HG03196 (cell line): ENCODE measurements at regions not wholly inside any gene's neighbourhood (a gene's known extent, or its start where the extent isn't known, plus 50 kb on each side); places are given as distances from the start of the nearest gene placed in this dataset.
"Not testable (repeated sequence)": the region's sequence is repeated elsewhere in the genome, so short reads cannot be mapped to it uniquely, and the experiment has no call there.

Source experiments
- ATAC-seq: cut with Tn5 transposase; IDR thresholded peaks from one replicate; pipeline ENCODE4 v1.9.1; 2021; ENCODE audit not compliant: unreplicated experiment

DNA sequence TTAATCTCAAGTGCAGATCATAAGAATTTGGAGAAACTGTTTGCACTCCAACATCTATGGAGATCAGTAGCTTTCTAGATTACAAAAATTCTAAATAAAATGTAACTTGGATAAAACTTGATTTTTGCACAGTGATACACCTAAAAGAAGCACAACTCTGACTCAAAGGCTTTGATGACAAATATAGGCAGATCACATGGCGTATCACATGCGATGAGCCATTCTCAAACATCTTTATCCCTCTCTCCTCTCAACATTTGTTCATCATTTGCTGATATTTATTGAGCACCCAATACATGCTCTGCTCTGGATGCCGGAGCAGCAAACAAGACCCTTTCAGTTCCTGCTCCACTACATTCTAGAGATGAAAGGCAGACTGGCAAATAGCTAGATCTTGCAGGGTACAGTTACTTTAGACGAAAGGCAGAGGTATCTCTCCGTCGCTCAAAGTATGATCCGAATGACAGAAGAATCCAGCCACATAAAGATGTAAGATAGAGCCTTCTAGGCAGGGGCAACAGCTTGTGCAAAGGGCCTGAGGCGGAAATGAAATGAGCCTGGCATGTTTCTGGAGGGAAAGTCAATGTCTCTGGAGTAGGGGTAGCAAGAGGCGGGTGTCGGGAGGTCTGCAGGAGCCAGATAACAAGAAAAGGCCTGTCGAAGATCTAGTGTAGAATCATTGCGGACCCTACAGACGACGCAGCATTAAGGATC is 145.8 kb upstream of the ERRFI1 start:
- no peak for ATAC-seq

DNA sequence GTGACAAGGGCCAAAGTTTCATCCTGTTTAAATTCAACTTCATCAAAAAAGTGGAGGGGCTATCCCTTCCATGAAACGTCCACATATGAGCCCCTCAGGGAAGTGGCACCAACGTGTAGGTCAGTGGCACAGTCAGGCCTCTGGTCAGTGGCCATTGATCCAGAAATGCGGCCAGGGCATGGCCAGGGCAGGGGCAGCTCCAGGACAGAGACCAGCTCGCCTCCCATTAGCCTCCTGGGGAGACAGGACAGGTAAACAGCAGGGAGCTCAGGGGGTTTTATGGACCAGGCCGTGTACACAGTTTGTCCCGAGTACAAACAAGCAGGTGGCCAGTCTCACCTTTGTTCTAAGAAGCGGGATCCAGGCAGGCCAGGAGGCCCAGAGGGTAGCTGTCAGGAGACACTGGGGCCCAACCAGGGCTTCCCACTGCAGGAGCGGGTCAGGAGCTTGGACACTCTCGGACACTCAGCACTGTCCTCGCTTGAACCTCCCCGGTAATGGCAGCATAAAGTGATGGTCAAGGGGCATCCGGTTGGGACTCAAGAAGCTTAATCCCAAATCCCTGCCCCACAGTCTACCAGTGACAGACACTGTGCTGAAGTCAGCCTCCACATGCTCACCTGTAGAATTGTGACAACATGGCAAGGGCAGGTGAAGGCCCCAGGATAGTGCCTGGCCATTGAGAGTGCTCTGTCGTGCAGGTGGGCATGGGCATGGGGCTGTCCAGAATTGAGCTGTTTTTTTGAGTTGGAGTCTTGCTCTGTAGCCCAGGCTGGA is 144.1 kb upstream of the ERRFI1 start:
- no peak for ATAC-seq

DNA sequence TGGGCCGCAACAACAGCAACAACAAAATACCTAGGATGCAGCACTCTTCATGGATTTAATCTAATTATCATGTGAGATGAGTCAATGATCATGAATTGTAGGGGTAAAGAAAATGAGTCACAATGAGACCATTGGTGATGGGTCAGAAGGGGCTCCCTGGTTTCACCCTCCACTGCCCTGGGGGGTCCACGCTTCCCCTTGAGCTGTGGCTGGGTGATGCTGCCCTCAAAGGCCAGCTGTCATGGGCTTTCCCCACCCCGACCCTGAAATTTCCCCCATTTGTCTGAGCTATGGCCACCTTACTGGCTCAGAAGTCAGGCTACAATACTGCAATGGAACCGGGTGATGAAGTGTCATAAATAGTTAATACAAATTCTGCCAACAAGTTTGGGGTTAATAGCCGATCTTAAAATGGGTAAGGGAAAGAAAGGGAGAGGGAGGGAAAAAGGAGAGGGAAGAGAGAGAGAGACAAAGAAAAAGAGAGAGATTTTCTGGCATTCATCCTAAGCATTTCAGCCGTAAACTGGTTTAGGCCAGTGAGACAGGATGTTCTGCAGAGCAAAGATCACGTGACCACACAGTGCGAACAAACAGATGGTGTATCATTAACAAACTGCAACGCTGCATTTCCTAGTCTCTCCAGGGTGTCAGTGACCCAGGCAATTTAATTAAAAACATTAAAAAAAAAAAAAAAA is 143.4 kb upstream of the ERRFI1 start:
- peak; percentile 58 for ATAC-seq

DNA sequence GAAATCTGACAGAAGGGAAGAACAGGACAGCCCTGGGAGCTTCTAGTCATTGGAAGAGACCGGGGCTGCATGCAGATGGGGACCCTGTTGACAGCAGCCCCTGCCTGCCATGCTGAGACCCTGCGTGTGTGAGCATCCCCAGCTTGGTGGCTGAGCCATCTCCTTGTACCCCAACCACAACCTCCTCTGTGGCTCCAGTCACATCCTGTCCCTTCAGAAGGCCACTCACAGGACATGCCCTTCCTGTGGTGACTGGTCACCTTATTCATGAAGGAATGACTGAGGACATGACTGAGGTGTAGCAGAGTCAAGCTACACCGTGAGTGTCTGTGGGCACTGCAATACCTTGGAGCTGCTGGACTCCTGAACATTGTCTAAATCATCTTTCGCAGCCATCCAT is 141.8 kb upstream of the ERRFI1 start:
- ATAC-seq = no peak

DNA sequence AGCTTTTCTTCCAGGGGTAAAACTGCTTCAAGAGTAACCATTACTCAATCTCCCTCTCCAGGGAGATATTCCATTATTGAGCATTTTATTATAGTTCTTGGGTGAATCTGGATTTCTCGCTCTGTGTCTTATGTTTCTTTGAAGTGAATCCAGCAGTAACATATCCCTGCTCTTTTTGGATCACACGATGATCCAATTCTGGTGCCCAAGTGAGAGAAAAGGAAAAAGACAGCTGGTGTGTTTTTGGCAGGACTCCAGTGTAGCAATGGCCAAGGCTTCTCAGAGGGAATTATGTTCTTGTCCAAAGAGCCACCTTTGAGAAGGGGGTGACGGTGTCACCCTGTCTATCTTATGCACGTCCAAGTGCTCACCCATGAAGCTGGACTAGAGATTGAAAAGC is 140.3 kb upstream of the ERRFI1 start:
- ATAC-seq = no peak

DNA sequence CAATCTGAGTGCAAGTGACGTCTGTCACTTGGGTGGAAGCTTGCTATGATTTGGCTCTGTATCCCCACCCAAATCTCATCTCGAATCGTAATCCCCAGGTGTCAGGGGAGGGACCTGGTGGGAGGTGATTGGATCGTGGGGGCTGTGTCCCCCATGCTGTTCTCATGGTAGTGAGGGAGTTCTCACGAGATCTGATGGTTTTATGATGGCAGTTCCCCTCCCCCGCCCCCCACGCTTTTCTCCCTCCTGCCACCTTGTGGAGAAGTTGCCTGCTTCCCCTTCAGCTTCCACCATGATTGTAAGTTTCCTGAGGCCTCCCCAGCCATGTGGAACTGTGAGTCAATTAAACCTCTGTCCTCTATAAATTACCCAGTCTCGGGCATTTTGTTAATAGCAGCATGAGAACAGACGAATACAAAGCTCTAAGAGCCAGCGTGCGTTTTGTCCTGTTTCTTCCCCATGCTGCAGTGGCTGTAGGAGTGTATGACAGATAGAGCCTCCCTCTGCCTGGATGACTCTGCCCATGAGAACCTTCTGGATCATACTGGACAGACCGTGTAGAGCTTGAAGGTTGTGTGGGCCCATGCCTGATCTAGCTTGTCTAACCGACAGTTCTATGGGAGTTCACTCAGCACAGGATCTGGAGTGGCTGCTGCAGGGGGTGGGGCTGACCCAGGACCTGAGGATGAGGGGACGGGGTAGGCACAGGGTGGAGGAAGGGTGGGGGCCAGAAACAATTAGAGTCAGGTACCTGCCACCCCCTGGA is 139.7 kb upstream of the ERRFI1 start:
- ATAC-seq = no peak

DNA sequence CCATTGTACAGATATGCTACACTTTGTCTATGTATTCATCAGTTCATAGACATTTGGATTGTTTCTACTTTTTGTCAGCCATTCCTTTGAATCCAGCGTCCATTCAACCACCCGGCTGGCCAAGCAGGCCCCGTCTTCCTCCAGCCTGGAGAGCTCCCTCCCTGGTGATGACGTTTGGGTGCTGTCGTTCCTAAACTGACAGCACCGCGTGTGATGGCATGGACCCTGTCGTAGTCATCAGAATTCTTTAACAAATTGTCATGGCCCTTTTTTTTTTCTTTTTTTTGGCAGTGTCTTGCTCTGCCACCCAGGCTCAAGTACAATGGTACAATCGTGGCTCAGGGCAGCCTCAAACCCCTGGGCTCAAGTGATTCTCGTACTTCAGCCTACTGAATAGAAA is 138.6 kb upstream of the ERRFI1 start:
- ATAC-seq = no peak

DNA sequence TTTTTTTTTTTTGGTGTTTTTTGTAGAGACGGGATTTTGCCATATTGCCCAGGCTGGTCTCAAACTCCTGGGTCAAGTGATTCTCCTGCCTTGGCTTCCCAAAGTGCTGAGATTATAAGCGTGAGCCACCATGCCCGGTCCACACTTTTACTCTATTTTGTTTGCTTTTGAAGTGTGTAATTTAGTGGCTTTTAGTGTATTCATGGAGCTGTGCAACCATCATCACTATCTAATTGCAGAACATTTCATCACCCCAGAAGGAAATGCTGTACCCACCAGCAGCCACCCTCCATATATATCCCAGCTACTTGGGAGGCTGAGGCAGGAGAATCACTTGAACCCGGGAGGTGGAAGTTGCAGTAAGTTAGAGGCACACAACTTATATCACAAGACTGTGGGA is 136.9 kb upstream of the ERRFI1 start:
- ATAC-seq = no peak

DNA sequence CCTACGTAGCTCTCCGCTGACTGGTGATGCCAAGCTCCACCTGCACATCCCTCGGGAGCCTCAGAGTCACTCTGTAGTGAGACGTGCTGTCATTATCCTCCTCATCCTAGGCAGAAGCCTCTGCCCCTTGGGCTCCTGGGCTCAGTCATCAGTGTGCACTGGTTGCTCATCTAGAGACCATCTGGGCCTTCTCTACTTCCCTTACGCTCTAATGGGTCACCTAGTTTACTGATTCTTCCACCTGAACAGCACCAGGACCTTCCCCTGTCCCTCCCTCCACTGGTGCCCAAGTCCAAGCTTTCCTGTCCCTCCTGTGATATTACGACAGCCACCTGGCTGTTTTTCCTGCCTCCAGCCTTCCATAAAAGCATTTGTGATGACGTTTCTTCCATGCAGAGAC is 136.1 kb upstream of the ERRFI1 start:
- no peak for ATAC-seq

DNA sequence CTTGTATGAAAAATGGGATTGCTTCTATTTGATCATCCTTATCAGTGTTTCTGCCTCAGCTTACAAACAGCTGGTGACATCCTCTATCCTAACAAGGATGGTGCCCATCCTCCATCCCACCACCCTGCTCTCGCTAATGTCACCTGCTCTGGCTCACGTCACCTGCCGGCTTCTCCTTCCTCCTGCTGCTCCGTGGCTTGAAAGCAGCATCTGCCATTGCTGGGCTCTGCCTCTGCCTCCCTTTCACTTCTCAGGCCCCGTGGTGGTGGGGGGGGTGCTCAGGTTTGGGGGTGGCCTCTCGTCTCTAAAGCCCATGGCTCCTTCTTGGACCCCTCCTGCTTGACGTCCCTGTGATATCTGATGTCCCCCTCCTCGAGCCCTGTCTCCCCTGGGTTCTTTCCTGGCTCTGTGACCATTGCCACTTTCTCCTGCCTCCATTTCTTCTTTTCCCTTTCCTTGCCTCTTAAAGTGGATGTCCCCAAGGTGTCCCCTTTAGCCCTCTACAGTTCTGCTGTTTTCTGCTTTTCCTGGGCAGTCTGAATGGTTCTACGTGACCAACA is 135.5 kb upstream of the ERRFI1 start:
- no peak for ATAC-seq

DNA sequence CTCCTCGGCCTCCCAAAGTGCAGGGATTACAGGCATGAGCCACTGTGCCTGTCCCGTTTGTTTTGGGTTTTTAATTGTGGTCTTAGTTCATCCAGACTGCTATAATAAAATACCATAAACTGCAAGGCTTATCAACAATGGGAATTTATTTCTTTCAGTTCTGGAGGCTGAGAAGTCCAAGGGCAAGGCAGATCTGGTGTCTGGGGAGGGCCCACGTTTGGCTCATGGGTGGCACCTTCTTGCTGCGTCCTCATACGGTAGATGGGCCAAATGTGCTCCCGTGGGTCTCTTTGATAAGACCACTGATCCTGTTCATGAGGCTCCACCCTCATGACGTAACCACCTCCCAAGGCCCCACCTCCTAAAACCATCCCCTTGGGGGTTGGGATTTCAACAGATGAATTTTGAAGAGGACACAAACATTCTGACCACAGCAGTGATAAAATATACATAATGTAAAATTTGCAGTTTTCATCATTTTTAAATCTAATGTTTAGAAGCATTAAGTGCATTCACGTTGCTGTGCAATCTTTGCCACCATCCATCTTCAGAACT is 133.4 kb upstream of the ERRFI1 start:
- no peak for ATAC-seq

DNA sequence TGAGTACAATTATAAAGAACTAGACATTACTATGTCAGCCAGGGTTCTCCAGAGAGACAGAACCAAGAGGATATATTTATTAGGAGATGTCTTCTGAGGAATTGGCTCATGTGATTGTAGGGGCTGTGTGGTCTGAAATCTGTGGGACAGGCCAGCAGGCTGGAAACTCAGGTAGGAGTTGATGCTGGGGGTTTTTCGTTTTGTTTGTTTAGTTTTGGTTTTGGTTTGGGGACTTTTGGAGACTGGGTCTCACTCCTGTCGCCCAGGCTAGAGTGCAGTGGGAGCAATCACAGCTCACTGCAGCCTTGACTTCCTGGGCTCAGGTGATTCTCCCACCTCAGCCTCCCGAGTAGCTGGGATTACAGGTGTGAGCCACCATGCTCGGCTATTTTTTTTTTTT is 132.9 kb upstream of the ERRFI1 start:
- no peak for ATAC-seq

DNA sequence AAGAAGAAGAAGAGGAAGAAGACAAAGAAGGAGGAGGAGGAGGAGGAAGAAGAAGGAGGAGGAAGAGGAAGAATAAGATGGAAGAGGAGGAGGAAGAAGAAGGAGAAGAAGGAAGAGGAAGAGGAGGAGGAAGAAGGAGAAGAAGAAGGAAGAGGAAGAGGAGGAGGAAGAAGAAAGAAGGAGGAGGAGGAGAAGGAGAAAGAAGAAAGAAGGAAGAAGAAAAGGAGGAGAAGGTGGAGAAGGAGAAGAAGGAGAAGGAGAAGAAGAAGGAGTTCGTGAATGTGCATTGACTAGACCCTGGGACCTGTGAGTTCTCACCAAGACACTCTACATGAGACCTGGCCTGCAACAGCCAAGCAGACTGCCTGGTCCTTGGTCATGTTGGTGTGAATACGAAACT is 131.7 kb upstream of the ERRFI1 start:
- no peak for ATAC-seq

DNA sequence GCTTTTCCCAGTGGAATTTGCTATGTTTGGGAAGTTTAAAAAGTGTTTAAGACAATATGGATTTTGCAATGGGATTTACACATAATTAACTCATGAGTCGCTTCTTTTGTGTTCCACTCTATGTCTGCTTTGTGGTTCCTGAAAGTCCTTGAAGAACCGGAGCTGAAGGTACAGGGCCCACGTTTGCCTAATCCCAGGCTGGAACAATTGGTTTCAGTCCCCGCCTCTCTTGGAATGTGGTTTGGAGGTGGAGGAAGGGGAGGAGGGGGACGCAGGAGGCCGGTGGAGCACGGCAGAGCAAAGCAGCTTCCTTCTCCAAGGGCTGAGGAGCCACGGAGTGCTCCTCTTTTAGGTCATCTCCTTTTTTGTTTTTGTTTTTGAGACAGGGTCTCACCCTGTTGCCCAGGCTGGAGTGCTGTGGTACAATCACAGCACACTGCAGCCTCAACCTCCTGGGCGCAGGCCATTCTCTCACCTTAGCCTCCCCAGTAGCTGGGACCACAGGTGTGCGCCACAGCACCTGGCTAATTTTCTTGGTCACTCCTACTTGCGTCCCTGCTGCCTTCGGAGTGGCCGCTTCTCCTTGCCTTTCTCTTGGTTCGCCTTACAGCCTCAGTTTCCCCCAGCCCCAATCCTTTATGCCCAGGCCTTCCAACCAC is 129.5 kb upstream of the ERRFI1 start:
- no peak for ATAC-seq

DNA sequence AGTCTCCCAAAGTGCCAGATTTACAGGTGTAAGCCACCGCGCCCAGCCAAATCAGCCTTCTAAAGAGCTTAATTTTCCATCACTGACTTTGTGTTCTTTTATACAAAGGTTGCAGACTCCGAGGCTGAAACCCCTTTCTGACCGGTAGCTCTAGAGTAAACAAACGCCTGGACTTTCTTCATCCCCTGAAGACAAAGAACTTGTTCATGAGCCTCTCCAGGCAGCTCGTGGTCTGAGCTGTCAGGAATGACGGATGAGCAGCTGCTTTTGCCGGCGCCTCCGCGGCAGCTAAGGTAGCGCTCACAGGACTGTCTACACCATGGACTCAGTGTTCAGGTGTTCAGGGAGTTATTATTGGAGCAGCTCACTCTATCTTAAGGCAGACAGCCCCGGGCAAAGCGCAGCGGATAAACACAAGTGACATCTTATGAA is 128.5 kb upstream of the ERRFI1 start:
- no peak for ATAC-seq

DNA sequence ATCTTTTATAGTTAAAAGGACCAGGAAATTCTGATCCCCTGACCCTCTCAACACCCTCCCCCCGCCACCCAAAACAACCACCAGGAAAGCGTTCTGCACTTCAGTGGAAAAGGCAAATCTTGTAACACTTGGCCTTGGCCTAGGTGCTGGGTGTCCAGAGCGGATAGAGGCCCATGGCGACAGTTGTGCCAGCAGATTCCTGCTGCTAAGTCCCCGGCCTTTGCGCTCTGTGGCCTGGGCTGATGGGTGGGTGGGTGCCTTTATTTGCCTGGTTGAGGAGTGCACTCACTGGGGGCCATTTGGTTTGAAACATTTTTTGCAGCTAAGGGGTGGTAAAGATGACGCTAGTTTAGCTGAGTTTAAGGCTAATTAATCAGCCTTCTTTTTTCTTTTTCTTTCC is 127.9 kb upstream of the ERRFI1 start:
- ATAC-seq = no peak

DNA sequence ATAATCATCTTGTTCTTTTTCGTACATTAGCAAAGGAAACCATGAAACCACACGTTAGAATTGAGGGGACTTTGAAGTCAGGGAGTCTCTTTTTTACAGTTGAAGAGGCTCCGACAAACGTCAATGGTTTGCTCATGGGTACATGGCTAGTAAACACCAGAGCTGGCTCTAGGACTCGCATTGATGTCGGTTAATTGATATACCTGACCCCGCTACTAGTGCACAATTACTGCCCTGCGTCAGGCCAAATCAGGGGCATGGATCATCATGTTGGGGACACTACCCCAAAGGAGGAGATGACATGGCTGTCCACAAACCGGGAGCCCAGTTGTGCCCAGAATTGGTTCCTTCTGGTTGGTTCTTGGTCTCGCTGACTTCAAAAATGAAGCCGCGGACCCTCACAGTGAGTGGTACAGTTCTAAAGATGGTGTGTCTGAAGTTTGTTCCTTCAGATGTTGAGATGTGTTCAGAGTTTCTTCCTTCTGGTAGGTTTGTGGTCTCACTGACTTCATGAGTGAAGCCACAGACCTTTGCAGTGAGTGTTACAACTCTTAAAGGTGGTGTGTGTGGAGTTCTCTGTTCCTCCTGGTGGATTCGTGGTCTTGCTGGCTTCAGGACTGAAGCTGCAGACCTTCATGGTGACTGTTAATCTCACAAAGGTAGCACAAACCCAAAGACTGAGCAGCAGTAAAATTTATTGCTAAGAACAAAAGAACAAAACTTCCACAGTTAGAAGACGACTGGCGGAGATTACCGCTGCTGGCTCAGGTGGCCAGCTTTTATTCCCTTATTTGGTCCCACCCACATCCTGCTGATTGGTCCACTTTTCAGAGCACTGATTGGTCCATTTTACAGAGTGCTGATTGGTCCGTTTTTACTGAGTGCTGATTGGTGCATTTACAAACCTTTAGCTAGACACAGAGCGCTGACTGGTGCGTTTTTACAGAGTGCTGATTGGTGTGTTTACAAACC is 126.9 kb upstream of the ERRFI1 start:
- no peak for ATAC-seq

DNA sequence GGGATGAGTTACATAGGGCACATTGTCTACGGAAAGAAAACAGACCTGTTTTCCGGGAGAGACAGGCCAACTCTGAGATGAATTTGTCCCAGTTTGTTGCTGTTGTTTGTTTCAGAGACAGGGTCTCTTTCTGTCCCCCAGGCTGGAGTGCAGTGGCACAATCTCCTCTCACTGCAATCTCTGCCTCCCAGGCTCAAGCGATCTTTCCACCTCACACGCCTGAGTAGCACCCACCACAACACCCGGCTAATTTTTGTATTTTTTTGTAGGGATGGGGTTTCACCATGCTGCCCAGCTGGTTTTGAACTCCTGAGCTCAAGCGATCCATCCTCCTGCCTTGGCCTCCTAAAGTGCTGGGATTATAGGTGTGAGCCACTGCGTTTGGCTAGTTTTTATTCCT is 125.5 kb upstream of the ERRFI1 start:
- ATAC-seq = no peak

DNA sequence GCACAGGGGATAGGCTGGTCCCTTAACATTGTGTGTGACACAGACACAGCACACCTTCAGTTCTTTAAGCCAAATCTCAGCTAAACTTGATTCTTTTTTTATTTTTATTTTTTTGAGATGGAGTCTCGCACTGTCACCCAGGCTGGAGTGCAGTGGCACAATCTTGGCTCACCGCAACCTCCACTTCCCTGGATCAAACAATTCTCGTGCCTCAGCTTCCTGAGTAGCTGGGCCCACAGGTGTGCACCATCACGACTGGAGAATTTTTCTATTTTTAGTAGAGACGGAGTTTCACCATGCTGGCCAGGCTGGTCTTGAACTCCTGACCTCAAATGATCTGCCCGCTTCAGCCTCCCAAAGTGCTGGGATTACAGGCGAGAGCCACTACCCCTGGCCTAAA is 123.6 kb upstream of the ERRFI1 start:
- ATAC-seq = not testable (repeated sequence)
